OCI-M2 (cell line): ENCODE measurements at regions not wholly inside any gene's neighbourhood (a gene's known extent, or its start where the extent isn't known, plus 50 kb on each side); places are given as distances from the start of the nearest gene placed in this dataset.

Experiments used
- DNase-seq: peaks from one replicate; lab custom pipeline; 2025; ENCODE audit not compliant: unreplicated experiment; lab: John Stamatoyannopoulos, UW

DNA sequence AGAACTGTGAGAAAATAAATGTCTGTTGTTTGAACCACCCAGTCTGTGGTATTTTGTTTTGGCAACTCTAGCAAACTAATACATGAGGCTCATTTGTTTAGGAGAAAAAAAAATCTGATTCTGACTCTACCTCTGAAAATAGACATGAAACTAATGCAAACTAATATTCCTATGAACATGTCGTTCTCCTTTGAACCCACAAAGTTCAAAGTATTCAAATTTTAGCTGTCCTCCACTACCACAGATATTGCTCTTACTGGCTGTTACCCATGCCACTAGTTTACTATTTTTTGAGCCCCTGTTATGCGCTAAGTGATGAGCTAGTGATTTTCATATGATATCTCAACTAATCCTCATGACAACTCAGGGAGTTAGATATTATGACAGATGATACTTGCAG is 58.8 kb upstream of the ZNF804B start:
- no peak for DNase-seq

DNA sequence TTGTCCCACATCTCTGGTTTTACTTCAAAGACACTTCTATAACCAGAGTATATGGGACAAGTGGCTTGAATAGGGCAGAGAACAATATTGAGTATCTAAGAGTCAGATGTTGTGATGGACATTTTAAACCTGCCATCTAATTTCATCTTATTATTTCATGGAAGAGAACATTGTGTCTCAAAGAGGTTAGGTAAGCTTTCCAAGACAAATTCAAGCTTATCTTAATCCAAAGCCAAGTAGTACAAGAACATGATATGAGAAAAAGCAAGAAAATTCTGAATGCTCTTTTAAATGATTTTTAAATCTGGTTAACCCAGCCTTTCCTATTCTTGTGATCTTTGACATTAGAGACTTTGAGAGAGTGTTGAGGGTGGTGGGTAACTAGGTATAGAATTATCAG is 65.3 kb upstream of the ZNF804B start:
- no peak for DNase-seq

DNA sequence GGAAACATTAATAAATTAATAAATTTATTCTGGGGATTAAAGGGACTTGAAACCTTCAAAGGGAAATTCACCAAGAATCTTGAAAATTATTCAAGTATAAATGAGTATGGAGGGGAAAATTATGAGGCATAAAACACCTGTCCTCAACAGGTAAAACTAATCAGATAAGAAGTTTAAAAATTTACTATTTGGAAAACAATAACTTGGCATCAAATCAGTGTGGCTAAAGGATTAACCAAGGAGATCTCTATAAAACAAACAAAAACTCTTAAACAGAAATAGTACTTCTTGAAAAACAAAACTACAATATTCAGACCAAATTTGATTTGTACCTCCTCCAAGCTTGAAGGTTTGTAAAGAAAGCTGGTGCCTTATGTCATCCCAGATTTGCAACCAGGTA is 66.4 kb upstream of the ZNF804B start:
- no peak for DNase-seq

DNA sequence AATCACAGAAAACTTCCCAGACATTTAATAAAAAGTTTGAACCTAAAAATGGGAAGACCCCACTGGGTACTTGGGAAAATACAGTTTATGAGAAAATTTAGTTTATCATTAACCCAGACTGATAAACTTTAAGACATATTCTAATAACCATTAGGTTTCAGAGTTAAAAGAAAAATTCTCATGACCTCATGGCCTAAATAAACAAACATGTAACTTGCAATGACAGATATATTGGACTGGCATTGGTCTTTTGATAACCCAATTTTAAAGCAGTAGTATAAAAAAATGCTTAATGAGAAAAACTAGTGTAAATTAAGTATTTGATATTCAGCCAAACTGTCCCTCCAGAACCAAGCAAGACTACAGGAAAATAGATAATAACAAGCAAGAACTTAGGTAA is 67.0 kb upstream of the ZNF804B start:
- DNase-seq = no peak

DNA sequence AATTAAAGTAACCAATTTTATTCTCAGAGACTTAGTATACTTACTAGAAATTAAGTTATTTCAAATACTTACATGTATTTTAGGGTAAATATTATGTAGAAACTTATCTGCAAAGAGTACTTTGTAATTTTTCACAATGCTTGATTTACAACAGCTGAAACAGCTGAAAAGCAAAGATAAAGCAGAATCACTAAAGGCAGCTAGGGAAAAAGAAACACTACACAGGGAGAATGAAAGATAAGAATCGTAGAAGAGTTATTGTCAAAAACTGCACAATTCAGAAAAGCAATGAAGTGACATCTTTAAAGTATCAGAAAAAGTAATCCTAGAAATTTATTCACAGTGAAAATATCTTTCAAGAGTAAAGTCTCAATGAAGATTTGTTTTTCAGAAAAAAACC is 69.7 kb upstream of the ZNF804B start:
- DNase-seq = no peak

DNA sequence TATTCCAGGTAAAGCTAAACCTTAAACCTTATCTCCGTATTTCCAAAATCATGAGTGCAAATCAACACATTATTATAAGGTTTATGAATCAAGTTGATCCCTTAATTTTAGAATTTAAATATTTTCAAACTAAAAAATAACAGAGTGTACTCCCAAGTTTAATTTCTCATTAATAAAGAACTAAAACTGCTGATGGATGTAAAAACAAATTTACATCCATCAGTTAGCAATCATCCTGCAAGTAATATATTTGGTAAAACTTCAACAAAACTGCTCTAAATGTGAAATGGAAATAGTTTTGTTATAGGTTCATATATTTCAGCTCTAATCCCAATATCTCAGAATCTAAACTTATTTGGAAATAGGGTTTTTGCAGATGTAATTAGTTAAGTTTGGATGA is 71.3 kb upstream of the ZNF804B start:
- DNase-seq = no peak

DNA sequence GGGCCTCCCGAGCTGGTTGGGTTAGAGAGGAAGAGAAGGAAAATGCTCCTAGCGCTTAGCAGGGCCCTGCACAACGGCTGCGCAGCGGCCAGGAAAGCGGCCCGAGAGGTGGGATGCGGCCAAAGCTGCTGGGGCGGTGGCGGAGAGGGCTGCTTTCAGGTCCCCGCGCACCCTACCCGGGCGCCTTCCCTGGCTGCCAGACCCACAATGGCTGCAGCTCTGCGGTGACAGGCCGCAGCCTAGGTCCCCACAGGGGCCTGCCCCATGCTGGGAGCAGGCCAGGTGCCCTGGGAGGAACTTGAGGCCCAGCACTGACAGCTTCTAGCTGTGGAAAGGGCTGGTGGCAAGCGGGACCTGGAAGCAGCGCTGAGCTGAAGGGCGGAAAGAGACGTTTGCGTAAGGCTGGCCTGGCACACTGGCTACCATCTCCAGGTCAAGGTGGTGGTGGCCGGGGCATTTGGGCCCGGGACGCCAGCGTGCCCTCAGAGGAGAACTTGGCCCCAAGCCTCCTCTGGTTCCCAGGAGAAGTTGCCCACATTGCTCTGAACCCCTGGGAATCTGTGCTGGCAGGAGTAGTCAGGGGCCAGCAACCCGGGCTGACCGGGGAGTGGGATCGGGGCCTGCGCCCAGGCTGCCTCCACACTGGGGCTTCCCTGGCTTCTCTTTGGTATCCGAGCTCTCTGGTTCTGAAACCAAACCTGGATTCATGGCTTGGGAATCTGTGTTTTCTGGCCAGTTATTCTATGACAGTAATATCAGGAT is 72.9 kb upstream of the ZNF804B start:
- no peak for DNase-seq

DNA sequence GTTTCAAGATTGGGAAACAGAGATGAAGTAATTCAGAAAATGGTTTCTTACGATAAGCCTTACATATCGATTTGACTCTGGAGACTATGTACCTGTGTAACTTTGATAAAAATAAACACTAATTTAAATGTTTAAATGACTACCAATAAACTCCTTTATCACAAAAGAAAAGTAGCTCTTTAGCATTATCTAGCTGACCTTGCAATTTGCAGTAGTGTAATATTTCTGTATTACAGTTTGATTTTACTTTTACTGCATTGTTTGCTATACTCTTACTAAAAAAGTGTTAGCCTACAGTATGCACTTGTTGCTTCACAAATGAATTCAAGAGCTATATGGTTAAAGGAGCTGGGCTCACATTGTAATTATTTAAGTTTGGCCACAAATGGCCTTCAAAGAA is 77.8 kb upstream of the ZNF804B start:
- no peak for DNase-seq

DNA sequence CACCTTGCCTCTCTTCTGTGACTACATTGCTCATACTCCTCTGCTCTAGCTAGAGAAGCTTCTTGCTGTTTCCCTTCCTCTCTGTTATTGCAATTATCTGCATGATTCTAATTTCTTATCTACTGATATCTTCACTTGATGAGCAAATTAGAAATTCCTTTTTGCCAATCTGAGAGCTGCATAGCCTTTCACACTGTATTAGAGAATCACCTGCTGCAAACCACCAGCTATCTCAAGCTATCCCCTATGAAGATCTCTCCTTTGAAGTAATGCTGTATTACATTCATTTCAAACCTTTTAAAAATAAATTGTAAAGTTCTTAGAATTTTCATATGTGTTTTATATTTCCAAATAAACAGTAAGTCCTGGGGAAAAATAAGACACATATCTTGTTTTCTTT is 89.0 kb upstream of the ZNF804B start:
- DNase-seq = no peak

DNA sequence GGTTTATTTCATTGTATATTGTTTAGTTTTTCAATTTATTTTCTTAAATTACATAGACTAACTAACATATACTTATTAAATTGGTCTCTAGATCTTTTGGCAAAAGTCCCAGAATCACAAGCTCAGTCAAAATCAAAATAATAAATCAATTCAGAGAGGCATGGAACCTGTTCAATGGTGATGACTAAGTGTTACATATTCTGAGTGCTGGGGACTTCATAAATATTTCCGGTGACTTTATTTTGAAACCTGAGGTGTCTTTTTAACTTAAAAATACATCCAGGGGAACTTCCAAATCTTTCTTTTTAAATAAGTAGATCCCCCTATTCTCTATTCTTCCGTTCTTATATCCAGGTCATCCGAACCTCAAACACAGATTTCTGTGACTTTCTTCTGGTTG is 89.6 kb upstream of the ZNF804B start:
- no peak for DNase-seq

DNA sequence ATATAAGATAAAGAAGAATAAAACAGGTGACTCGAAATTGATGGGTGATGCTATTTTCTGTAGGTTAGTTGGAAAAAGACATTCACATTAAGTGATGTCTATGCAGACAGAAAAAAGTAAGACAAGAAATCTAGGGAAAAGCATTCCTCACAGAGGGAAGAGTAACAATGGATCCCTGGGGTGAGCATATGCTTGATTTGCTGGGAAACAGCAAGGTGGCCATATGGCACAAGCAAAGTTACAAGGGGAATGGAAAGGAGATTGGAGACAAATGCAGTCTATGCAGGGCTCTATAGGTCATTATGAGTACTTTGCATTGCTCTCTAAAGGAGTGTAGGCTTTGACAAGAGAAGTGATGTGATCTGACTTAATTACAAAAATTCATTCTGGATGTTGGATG is 90.9 kb upstream of the ZNF804B start:
- DNase-seq = no peak

DNA sequence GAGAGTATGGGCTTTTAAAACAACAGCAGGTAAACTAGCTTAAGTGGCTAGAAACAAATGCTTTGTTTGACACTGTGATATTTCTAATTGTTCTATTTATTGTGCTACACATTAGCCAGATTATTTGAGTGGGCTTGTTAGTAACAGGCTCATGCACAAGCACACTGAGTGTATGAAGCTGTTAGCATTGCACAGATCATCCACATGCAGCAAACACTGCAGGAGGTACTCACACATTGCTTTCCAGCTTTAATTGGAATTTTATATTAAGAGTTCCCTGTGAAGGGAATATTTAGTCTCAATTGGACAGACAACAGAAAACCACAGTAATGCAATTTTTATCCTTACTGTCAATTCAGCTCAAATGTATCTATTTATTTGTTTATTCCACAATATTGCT is 92.9 kb upstream of the ZNF804B start:
- no peak for DNase-seq

DNA sequence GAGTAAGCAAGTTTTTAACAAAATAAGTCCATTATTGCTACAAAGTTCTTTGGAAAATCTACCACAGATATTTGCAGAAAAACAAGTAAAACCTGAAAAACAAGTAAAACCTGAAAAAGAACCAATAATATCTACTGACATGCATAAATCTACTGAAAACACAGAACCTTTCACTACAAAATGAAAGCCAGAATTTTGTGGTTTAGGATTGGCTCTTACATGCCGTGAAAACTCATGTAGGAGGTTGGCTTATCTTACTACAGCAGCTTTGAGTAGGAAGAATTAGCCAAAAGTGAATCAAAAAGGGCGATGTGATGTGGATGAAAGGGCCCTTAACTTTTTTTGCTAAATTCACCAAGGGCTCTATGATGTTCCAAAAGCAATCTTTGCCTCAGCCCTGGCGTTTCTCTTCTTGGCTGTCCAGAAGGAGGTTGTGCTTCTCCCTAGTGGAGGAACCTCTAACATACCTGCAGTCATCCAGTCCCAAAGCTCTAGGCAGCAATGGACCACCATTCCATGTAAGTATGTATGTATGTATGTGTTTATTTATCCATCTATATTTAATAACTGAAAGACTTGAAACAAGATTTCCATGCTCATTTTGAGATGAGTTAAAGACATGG is 93.5 kb upstream of the ZNF804B start:
- no peak for DNase-seq

DNA sequence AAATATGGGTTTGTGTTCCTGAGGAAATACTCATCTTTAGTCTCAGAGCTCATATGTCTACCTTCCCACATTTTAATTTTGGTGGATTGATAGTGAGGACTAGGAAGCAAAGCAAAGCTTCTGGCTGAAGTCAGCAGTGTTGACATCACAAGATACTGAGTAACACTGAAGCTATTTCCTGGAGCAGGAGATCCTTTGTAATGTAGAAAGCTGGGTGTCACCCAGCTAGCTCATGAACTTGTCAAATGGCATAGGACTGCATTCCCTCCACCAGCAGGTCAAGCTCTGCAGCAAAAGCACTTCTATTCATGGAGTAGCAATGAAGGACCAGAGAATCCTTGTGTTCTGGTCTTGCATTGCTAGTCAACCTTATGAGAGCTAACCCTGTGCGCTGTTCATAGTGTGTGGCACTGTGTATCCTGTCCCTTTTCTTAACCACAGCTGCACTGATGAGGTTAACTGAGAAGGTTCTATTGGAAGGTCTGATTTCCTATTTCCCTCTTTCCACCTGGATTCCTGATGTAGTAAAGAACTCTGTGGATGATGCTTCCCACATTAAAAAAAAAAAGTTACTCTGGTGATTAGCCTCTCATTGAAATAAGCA is 94.8 kb upstream of the ZNF804B start:
- DNase-seq = no peak

DNA sequence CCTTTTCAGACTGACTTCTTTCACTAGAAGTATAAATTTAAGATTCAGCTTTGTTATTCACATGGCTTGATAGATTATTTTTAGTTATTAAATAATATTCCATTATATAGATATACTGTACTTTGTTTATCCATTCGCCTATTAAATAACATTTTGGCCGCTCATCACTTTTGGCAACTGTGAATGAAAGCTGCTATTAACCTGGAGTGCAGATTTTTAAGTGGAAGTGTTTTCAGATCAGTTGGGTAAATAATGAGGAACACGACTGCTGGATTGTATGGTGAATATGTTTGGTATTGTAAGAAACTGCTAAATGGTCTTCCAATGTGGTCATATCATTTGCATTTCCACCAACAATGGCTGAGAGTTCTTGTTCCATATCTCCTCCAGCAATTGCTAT is 97.6 kb upstream of the ZNF804B start:
- no peak for DNase-seq

DNA sequence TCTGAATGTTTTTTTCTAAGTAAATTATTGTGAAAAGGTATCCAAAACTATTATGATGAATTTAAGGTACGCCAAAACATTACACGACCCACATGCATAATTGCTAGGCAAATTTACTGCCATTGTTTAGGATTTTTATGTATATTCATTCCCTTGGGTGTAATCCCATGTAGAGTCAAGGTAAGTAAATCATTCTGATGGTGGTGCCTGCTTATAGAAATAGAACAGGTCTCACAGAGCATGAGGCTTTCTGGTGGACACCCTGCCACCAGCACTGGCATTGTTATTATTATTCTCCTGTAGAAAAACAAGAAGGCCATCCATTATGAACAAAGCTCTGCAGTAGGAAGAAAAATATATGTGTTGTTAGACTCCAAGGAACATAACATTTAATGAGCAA is 111.7 kb upstream of the ZNF804B start:
- DNase-seq = no peak

DNA sequence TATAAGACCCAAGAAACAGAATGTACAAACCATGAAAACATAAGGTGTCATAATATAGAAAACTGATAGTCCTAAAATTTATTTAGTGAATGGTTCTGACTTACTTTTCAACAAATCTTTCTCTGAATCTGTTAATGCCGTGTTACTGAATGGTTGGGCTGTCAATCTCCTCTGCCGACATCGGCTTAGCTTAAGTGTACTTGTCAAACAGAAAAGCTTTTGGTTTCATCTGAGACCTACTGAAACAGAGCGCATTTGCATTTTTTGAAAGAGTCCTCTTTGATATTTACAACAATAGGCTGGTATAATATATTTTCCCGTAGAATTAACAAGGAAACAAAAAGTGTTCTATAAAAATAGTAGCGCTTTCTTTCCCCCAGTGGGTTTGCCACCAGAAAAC is 120.9 kb upstream of the ZNF804B start:
- no peak for DNase-seq

DNA sequence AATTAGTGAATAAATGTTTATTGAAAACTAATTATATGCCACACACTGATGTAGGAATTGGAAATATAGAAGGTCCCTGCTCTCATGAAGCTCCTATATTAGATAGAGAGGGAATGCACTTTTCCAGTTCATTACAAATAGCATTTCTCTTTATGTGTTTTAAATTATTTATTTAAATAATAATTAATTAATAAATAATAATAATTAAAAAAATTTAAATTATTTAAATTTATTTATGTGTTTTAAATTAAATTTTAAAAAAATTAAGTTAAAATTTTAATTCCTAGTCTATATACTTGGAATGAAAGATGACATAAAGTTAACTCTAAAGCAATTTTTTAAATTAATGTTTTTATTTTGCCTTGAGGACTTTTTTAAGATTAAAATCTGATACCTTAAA is 121.7 kb upstream of the ZNF804B start:
- DNase-seq = no peak

DNA sequence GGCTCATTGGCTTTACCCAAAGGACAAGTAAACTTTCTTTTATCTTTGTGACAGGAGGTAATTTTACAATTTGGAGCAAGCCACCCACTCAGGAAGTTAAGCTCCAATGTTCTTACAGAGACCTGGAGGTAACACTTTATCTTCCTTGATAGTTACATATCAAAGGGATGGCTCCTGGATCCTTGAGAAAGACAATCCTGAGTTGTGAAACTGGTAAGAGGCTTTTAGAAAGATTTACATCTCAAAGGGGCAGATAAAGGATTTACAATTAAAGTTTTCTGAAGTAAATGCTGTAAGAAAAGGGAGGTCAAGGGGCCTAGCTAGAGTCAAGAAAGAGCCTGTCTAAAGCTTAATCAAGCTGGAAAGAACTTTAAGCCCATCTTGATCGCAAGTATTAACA is 124.4 kb upstream of the ZNF804B start:
- no peak for DNase-seq

DNA sequence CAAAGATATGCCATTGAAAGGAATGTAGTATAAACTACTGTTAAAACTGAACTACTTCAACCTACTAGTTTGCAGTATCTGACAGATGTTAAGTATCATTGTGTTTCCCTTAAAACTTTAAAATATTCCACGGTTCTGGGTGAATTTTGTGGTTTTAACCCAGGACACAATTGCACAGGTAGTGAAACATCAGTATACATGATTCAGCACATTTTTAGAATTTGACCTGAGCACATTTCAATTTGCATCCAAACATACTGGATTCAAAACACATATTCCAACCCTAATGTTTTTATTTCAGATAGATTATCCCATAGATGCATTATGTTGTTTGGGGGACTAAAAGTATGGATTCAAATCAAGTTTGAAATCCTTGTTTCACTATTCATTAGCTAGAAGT is 129.9 kb upstream of the ZNF804B start:
- DNase-seq = no peak

DNA sequence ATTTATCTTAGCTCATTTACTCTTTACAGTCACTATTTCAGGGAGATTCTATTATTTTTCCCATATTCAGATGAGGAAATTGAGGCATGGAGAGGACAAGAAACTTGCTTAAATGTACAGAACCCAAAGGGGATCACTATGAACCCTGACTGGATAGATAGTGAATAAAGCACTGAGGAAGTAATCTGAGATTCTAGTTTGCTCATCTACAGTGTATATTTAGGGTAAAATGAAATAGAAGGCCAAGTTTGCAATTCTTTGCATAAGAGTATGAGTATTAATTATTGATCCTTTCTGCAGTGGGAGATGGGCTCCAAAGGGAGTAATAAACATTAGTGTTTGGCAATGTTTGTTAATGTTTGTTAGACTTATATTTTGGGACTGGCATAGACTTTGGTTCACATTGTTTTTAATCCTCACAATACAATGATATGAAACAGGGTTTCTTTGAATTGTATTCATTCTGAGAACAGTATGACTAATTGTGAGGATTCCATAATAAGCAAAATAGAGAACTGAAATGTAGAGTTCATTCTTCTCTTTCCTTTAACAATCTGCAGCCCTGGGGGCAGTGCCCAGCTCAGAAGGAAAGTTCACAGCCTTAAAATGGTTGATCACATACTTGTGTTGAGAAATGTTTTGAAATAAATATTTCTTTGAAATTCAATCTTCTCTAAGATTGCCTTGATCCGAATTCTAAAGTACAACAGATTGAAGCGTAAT is 131.0 kb upstream of the ZNF804B start:
- no peak for DNase-seq

DNA sequence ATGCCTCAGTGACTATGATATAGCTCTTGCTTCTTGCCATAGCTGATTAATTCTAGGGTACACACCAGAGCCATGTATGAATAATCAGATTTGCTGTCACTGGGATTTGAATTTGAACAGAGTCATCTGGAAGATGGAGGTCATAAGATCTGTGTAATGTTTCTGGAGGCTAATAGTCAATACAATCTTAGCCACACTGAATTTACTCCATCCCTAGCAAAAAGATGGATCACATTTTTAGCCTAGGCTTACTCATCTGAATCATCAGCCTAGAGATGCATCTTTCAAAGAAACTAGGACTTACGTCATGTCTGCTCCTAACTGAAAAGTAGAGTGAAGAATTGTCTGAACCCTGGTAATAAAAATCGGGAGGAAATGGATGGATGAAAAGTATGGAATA is 142.3 kb upstream of the ZNF804B start:
- no peak for DNase-seq
